SK-N-MC (cell line): ENCODE measurements at regions not wholly inside any gene's neighbourhood (a gene's known extent, or its start where the extent isn't known, plus 50 kb on each side); places are given as distances from the start of the nearest gene placed in this dataset.

Experiments
- DNase-seq: peaks from one replicate; pipeline ENCODE4 v3.0.0-alpha.2; 2011; ENCODE audit warnings: low read depth, low spot score
- H3K27ac ChIP-seq: fragments of 200-600 bp; sonication (generic); 2 replicates; pipeline ENCODE4 v1.5.1; 2016; ENCODE audit warnings: mixed run types
- H3K36me3 ChIP-seq: fragments of 200-600 bp; sonication (generic); 2 replicates; pipeline ENCODE4 v1.6.1; 2017; ENCODE audit warnings: antibody characterized with exemption, low read length, mixed read lengths; ENCODE audit not compliant: insufficient read depth
- H3K4me3 ChIP-seq: fragments of 200-600 bp; sonication (generic); 2 replicates; pipeline ENCODE4 v1.5.1; 2016
- H3K9ac ChIP-seq: fragments of 200-600 bp; sonication (generic); 2 replicates; pipeline ENCODE4 v1.8.0; 2017; ENCODE audit warnings: mixed run types, mixed read lengths; ENCODE audit not compliant: insufficient read length
- H3K9me3 ChIP-seq: fragments of 200-600 bp; sonication (generic); 2 replicates; pipeline ENCODE4 v1.6.1; 2017; ENCODE audit warnings: low read depth, mild to moderate bottlenecking, antibody characterized with exemption, low read length, moderate library complexity, mixed read lengths
- EZH2 ChIP-seq: fragments of 200-600 bp; sonication (generic); IDR thresholded peaks from one replicate; pipeline ENCODE4 v1.6.1; 2017; ENCODE audit warnings: antibody characterized with exemption
- FOXP2 ChIP-seq: optimal IDR thresholded peaks from 2 replicates; pipeline ENCODE3; 2011; ENCODE audit warnings: mild to moderate bottlenecking, moderate library complexity; ENCODE audit not compliant: insufficient read depth; ENCODE audit errors: extremely low read length, control extremely low read depth
- POLR2AphosphoS5 ChIP-seq: IDR thresholded peaks from 2 replicates; pipeline ENCODE4 v1.6.1; 2012; ENCODE audit warnings: mild to moderate bottlenecking, low read depth, low read length, borderline replicate concordance

DNA sequence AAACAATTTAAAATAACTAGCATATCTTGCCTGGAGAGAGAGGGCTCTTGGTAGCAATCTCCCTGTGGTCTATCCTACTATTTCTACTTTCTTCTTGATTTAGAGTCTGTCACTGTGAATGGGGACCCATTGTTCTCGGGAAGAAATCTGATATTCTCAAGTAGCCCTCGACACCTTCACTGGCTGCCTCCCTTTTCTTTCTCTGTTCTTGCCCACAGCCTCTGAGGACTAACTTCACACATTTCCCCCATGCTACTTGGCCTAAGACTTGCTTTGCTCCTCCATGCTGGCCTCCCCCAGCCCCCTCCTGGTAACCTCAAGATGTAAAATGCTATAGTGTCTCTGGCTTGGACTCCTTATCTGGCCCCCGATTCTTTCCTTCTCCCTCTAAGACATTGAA is 58.8 kb upstream of the NT5C1B start:
- H3K4me3 ChIP-seq = no peak overlapping the region
- H3K36me3 ChIP-seq = no peaks in the 10 kb centered on the region
- TF ChIP-seq FOXP2 (no peak), EZH2 (no peak), POLR2AphosphoS5 (no peak)
- DNase-seq = no peak
- H3K9ac ChIP-seq = no peak overlapping the region
- H3K9me3 ChIP-seq = no peaks in the 10 kb centered on the region
- no peak overlapping the region for H3K27ac ChIP-seq

DNA sequence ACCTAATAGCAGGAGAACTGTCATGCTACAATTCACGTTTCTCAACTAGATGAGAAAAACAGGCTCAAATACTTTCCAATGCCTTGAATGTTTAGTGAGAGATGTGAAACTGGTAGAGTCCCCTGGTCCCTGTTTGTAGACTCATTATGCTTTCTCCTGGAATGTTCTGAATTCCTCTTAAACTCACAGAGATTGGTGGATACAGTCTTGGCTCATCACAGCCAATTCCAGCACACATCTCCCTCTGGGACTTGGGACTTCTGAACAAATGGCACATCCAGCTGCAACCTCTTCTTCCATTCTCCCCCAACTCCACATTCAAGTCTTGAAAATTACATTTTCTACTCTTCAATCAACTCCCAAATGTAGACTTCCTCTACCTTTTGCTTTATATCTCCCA is 58.4 kb upstream of the NT5C1B start:
- TF ChIP-seq POLR2AphosphoS5 (no peak), EZH2 (no peak), FOXP2 (no peak)
- DNase-seq = no peak
- Histone ChIP-seq H3K9me3 (no peaks in the 10 kb centered on the region), H3K4me3 (no peak overlapping the region), H3K36me3 (no peaks in the 10 kb centered on the region), H3K27ac (no peak overlapping the region), H3K9ac (no peak overlapping the region)

DNA sequence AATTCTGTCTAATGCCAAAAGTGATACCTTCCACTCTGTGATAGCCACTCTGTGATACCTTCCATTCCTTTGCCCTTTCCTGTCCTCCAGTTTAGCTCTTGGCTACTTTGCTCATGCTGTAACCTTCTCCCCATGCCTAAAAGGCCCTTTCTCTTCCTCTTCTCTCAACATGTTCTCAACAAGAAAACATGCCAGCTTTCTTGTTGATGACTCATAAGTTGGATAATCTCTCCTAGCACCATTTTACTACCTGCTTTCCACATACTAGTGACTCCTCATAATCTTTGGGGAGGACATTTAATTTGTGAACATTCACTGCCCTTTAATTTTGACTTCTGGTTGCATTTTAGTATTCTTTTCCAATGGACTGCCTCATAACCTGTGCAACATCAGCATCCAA is 55.9 kb upstream of the NT5C1B start:
- Histone ChIP-seq H3K27ac (no peak overlapping the region), H3K36me3 (no peaks in the 10 kb centered on the region), H3K9ac (no peak overlapping the region), H3K4me3 (no peak overlapping the region), H3K9me3 (no peaks in the 10 kb centered on the region)
- no peak for DNase-seq
- no peak for TF ChIP-seq EZH2

DNA sequence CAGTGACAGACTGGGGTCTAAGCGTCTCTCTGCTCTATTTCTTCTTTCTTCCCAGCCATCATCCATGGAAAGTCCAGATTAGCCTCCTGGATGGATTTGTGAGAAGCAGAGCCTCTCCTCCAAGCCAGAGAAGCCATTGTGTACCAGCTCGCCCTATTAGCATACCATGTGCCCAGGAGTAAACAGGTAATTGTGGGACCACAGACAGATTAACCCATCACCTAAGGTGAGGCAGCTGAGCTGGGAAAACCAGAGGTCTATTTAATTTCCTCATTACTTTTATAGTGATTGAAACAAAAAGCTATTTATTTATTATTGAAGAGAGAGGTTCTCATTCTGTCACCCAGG is 54.7 kb upstream of the NT5C1B start:
- no peak for DNase-seq
- H3K4me3 ChIP-seq = no peak overlapping the region
- no peak overlapping the region for H3K9ac ChIP-seq
- H3K27ac ChIP-seq = no peak overlapping the region
- H3K36me3 ChIP-seq = no peaks in the 10 kb centered on the region
- TF ChIP-seq POLR2AphosphoS5 = no peak
- no peak for TF ChIP-seq FOXP2
- TF ChIP-seq EZH2 = no peak
- H3K9me3 ChIP-seq = no peaks in the 10 kb centered on the region

DNA sequence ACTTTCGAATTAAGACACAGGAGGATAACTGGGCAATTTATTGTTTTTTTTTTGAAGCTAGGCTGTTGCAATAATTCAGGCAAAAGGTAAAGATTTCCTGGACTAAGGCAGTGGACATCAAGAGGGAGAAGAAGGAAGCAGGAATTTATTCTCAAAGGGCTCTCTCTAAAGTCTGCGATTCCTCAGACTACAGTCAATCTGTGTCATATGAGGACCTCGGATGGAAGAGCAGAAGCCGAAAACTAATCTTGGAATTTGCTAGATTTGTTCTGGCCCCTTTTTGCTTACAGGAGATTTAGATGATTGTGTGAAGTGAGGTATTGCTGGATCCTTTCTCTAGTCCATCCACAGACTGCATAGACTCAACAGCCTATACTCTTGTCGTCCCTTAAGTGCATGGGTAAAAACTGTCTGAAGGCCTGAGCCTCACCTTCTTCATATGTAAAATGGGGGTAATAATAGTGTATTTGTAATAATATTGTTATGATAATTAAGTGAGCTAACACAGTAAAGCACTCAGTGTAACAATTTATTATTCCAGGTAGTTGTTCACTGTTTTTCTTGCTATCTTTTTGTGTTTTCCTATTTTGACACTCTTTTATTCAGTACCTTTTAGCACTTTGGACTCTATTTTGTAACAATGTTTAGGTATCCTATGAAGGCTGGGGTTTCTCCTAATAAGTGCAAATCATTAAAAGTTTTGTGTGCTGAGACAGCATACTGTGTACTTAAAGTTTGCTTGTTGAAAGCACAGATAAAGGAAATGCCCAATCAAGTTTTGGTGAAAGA is 54.2 kb upstream of the NT5C1B start:
- TF ChIP-seq POLR2AphosphoS5 (no peak), FOXP2 (no peak), EZH2 (no peak)
- no peak overlapping the region for H3K27ac ChIP-seq
- no peak for DNase-seq
- no peak overlapping the region for H3K4me3 ChIP-seq
- H3K9me3 ChIP-seq = no peaks in the 10 kb centered on the region
- no peaks in the 10 kb centered on the region for H3K36me3 ChIP-seq
- no peak overlapping the region for H3K9ac ChIP-seq

DNA sequence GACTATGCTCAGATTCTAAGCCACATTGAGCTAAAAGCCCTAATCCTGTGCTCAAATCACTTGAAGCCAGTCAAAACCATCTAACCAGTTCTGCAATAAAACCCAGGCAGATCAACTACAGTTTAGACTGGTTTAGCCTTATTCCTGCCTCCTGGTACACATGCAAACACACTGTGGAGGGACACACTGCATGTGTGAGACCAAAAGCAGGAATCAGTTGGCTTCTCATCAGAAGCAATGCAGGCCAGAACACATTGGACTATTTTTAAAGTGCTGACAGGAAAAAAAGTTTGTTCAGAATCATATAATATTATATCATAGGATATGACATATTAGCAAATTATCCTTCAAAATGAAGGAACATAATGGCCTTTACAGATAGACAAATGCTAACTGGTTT is 52.5 kb upstream of the NT5C1B start:
- TF ChIP-seq FOXP2 (no peak), EZH2 (no peak), POLR2AphosphoS5 (no peak)
- no peak overlapping the region for H3K27ac ChIP-seq
- H3K36me3 ChIP-seq = no peaks in the 10 kb centered on the region
- no peak for DNase-seq
- no peak overlapping the region for H3K9ac ChIP-seq
- no peak overlapping the region for H3K4me3 ChIP-seq
- no peaks in the 10 kb centered on the region for H3K9me3 ChIP-seq

DNA sequence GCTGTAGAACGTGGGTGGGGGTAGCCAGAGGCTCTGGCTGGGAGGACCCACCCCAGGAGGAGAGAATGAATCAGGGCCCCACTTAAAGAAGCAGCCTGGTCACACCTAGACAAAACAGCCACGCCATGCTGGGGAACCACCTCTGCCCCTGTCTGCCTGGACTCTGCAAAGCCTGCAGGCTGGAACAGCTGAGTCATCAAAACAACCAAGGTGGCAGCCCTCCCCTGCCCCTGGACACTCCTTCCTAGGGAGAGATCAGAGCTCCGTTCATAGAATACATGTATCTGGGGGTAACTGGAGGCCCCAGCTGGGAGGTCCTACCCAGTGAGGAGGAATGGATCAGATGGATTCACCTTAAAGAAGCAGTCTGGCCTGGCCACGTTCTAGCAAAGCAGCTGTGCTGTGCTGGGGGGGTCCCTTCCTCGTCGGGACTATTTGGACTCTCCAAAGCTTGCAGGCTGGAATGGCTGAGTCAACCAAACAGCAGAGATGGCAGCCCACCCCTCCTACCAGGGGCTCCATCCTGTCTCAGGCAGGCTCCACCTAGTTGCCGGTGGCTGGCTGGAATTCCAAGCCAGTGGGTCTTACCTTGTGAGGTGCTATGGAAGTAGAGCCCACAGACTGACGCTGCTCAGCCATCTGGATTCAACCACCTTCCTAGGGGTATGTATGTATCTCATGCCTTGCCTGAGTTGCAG is 50.5 kb upstream of the NT5C1B start:
- no peak for DNase-seq
- no peak for TF ChIP-seq FOXP2
- TF ChIP-seq EZH2 = no peak
- no peak overlapping the region for H3K4me3 ChIP-seq
- H3K27ac ChIP-seq = no peak overlapping the region
- no peaks in the 10 kb centered on the region for H3K36me3 ChIP-seq
- no peak overlapping the region for H3K9ac ChIP-seq
- H3K9me3 ChIP-seq = no peaks in the 10 kb centered on the region
